ENCODE measurements at regions not wholly inside any gene's neighbourhood (a gene's known extent, or its start where the extent isn't known, plus 50 kb on each side); places are given as distances from the start of the nearest gene placed in this dataset.
A peak's percentile ranks its signal among the peaks of the same experiment; 100 is the strongest.

GRCh38 chr2:115904516-115904915 lies 1462.1 kb downstream of the DPP10 start:
- CTCF ChIA-PET = no interaction called here

GRCh38 chr2:115908731-115909130 lies 1466.3 kb downstream of the DPP10 start:
- ATAC-seq (no peak), DNase-seq (ENCODE audit: low read depth in 1 of 2, low spot score in 1 of 2) (no peak), FAIRE-seq (no peak)
- no peak overlapping the region for H3K27ac ChIP-seq
- no peak overlapping the region for H3K4me2 ChIP-seq
- ChIA-PET POLR2A (no interaction called here), CTCF (no interaction called here)
- no peaks in the 10 kb centered on the region for H3K9me3 ChIP-seq
- TF ChIP-seq MAZ (IDR thresholded peaks at IDR 0.05; ENCODE audit: borderline replicate concordance, low read depth, low read length) (no peak), REST (IDR thresholded peaks at IDR 0.05) (no peak), BHLHE40 (IDR thresholded peaks at IDR 0.05; ENCODE audit: low read depth, low read length) (no peak), ZC3H11A (IDR thresholded peaks at IDR 0.05) (no peak), CBX2 (IDR thresholded peaks at IDR 0.05; ENCODE audit: borderline replicate concordance, low read depth) (no peak), EP300 (IDR thresholded peaks at IDR 0.05) (no peak), CTCF (IDR thresholded peaks at IDR 0.05) (no peak), ZFP36 (IDR thresholded peaks at IDR 0.05; ENCODE audit: borderline replicate concordance, partially characterized antibody) (no peak), KDM1A (IDR thresholded peaks at IDR 0.05; ENCODE audit: low read depth) (no peak), E2F6 (IDR thresholded peaks at IDR 0.05; ENCODE audit: borderline replicate concordance, low read depth) (no peak)
- H3K4me1 ChIP-seq = no peaks in the 10 kb centered on the region
- H3K4me3 ChIP-seq = no peak overlapping the region
- WGBS (ENCODE audit: missing lambda C conversion rate) = 6% methylated on average over 2 of the region's 2 CpGs

More at GRCh38 chr2:115904516-115904915, 1462.1 kb downstream of the DPP10 start:
- H3K4me1 ChIP-seq = no peaks in the 10 kb centered on the region
- H3K4me3 ChIP-seq = no peak overlapping the region
- ATAC-seq (no peak), FAIRE-seq (no peak), DNase-seq (ENCODE audit: low read depth in 1 of 2, low spot score in 1 of 2) (no peak)
- WGBS (ENCODE audit: missing lambda C conversion rate) = 0% methylated on average over 1 of the region's 1 CpG
- H3K9me3 ChIP-seq = no peaks in the 10 kb centered on the region
- H3K4me2 ChIP-seq = no peak overlapping the region
- POLR2A ChIA-PET = no interaction called here
- no peak for TF ChIP-seq RAD21 (conservative IDR thresholded peaks at IDR 0.05 in 1 of 2, IDR thresholded peaks at IDR 0.05 in 1 of 2)
- TF ChIP-seq MAZ (IDR thresholded peaks at IDR 0.05; ENCODE audit: borderline replicate concordance, low read depth, low read length) = no peak
- TF ChIP-seq NR3C1 (IDR thresholded peaks at IDR 0.05) = no peak
- no peak for TF ChIP-seq JUNB (IDR thresholded peaks at IDR 0.05)
- TF ChIP-seq CBX2 (IDR thresholded peaks at IDR 0.05; ENCODE audit: borderline replicate concordance, low read depth) = no peak
- TF ChIP-seq EHMT2 (IDR thresholded peaks at IDR 0.05; ENCODE audit: low read depth) = no peak
- H3K27ac ChIP-seq = no peak overlapping the region

- TF ChIP-seq HEYL (CRISPR knock-in tag; IDR thresholded peaks at IDR 0.05) (no peak), EHMT2 (IDR thresholded peaks at IDR 0.05; ENCODE audit: low read depth) (no peak), BCL3 (IDR thresholded peaks at IDR 0.05) (no peak), ATOH8 (CRISPR knock-in tag; IDR thresholded peaks at IDR 0.05; ENCODE audit: low read depth) (no peak), FOSL2 (IDR thresholded peaks at IDR 0.05) (no peak), FOSL2 (CRISPR knock-in tag; IDR thresholded peaks at IDR 0.05) (no peak), RNF2 (IDR thresholded peaks at IDR 0.05; ENCODE audit: borderline replicate concordance, low read depth) (no peak), PHF8 (IDR thresholded peaks at IDR 0.05; ENCODE audit: borderline replicate concordance, low read depth) (no peak), TP53 (CRISPR knock-in tag; IDR thresholded peaks at IDR 0.05) (no peak), KDM5A (IDR thresholded peaks at IDR 0.05) (no peak), NR3C1 (IDR thresholded peaks at IDR 0.05) (no peak), HDAC2 (IDR thresholded peaks at IDR 0.05) (no peak), ZNF302 (CRISPR knock-in tag; IDR thresholded peaks at IDR 0.05) (no peak), SMC3 (IDR thresholded peaks at IDR 0.05) (no peak), BHLHE40 (IDR thresholded peaks at IDR 0.05; ENCODE audit: low read depth, low read length) (no peak), E2F6 (IDR thresholded peaks at IDR 0.05; ENCODE audit: borderline replicate concordance, low read depth) (no peak)
- ATAC-seq (no peak), DNase-seq (ENCODE audit: low read depth in 1 of 2, low spot score in 1 of 2) (peak in 1 of 2 experiments; percentile 4), FAIRE-seq (no peak)
- Histone ChIP-seq H3K4me2 (no peak overlapping the region), H3K27ac (no peak overlapping the region), H3K9me3 (no peaks in the 10 kb centered on the region), H3K4me3 (no peak overlapping the region), H3K4me1 (no peaks in the 10 kb centered on the region)
- POLR2A ChIA-PET = no interaction called here
- WGBS (ENCODE audit: missing lambda C conversion rate) = under 1% methylated on average over 6 of the region's 6 CpGs
- CTCF ChIA-PET = interaction anchor here (1.0 kb wide), 1 partner anchor 10 kb away, joined by 3 read pairs; no protein-coding TSS in a partner anchor
Measured at GRCh38 chr2:115910270-115910669, 1467.8 kb downstream of the DPP10 start.

Data from A549 (cell line).